ENCODE measurements at regions not wholly inside any gene's neighbourhood (a gene's known extent, or its start where the extent isn't known, plus 50 kb on each side); places are given as distances from the start of the nearest gene placed in this dataset.
"Not testable (repeated sequence)": the region's sequence is repeated elsewhere in the genome, so short reads cannot be mapped to it uniquely, and the experiment has no call there.

- no peaks in the 10 kb centered on the region for H3K36me3 ChIP-seq
- H3K4me3 ChIP-seq = no peak overlapping the region
- no peaks in the 10 kb centered on the region for H3K9me3 ChIP-seq
- no peak for DNase-seq
- no peak for TF ChIP-seq CTCF (IDR thresholded peaks at IDR 0.05)
- intact Hi-C loops (cut with DNase I; ENCODE audit: low total_unique reads) = no loop called here
- H3K27me3 ChIP-seq = no peaks in the 10 kb centered on the region
- H3K4me1 ChIP-seq = no peaks in the 10 kb centered on the region
- no peak overlapping the region for H3K27ac ChIP-seq
Measured at GRCh38 chr7:52747817-52748216, 287.6 kb upstream of the POM121L12 start.

GRCh38 chr7:52741670-52742290, 293.7 kb upstream of the POM121L12 start:
- Histone ChIP-seq H3K4me1 (no peaks in the 10 kb centered on the region), H3K4me3 (no peak overlapping the region), H3K27me3 (no peaks in the 10 kb centered on the region), H3K9me3 (no peaks in the 10 kb centered on the region), H3K36me3 (no peaks in the 10 kb centered on the region), H3K27ac (no peak overlapping the region)
- DNase-seq = no peak
- intact Hi-C loops (cut with DNase I; ENCODE audit: low total_unique reads) = no loop called here
- TF ChIP-seq CTCF (IDR thresholded peaks at IDR 0.05) = no peak

- Histone ChIP-seq H3K4me1 (no peaks in the 10 kb centered on the region), H3K27me3 (no peaks in the 10 kb centered on the region), H3K4me3 (no peak overlapping the region), H3K27ac (no peak overlapping the region), H3K36me3 (no peaks in the 10 kb centered on the region), H3K9me3 (no peaks in the 10 kb centered on the region)
- TF ChIP-seq CTCF (IDR thresholded peaks at IDR 0.05) = no peak
- DNase-seq = no peak
- intact Hi-C loops (cut with DNase I; ENCODE audit: low total_unique reads) = no loop called here
Measured at GRCh38 chr7:52735656-52736055, 299.8 kb upstream of the POM121L12 start.

- intact Hi-C loops (cut with DNase I; ENCODE audit: low total_unique reads); H3K4me3 ChIP-seq; H3K9me3 ChIP-seq; H3K36me3 ChIP-seq; H3K27me3 ChIP-seq; H3K27ac ChIP-seq; DNase-seq; H3K4me1 ChIP-seq: not testable (repeated sequence)
Measured at GRCh38 chr7:52728683-52729082, 306.8 kb upstream of the POM121L12 start.

GRCh38 chr7:52727632-52728031, 307.8 kb upstream of the POM121L12 start:
- Histone ChIP-seq H3K9me3 (no peaks in the 10 kb centered on the region), H3K4me1 (no peaks in the 10 kb centered on the region), H3K27me3 (no peaks in the 10 kb centered on the region), H3K27ac (no peak overlapping the region), H3K4me3 (no peak overlapping the region), H3K36me3 (no peaks in the 10 kb centered on the region)
- TF ChIP-seq CTCF (IDR thresholded peaks at IDR 0.05) = no peak
- intact Hi-C loops (cut with DNase I; ENCODE audit: low total_unique reads) = no loop called here
- DNase-seq = no peak

GRCh38 chr7:52726986-52727385, 308.4 kb upstream of the POM121L12 start:
- Histone ChIP-seq H3K4me3 (no peak overlapping the region), H3K4me1 (no peaks in the 10 kb centered on the region), H3K36me3 (no peaks in the 10 kb centered on the region), H3K27ac (no peak overlapping the region), H3K9me3 (no peaks in the 10 kb centered on the region), H3K27me3 (no peaks in the 10 kb centered on the region)
- no peak for TF ChIP-seq CTCF (IDR thresholded peaks at IDR 0.05)
- intact Hi-C loops (cut with DNase I; ENCODE audit: low total_unique reads) = no loop called here
- no peak for DNase-seq

Data from tibial artery (tissue), 4 donors.